HepG2 (cell line): ENCODE measurements at regions not wholly inside any gene's neighbourhood (a gene's known extent, or its start where the extent isn't known, plus 50 kb on each side); places are given as distances from the start of the nearest gene placed in this dataset.

Experiments used
- ATAC-seq: fragments of 200-7000 bp; cut with Tn5 transposase; 3 replicates; pipeline ENCODE4 v1.9.1; 2020; ENCODE audit warnings: mild to moderate bottlenecking, moderate library complexity
- BruUV-seq: library from RNA; stranded (reverse); fragments of 400-500 nt; replicated peaks from 2 replicates; lab custom pipeline; 2021; lab: Mats Ljungman, UMichigan
- CTCF ChIA-PET: fragments of 300-600 bp; formaldehyde crosslinking; extraction: SDS; loops from one replicate; lab custom pipeline; 2021; ENCODE audit warnings: low total read pairs, inconsistent platforms, low intra/inter-chr PET ratio; lab: Yijun Ruan, JAX
- POLR2A ChIA-PET: fragments of 350-600 bp; sonication (Branson Sonifier 250); formaldehyde crosslinking; loops from one replicate; lab custom pipeline; 2020; ENCODE audit warnings: antibody characterized with exemption, inconsistent platforms; lab: Yijun Ruan, JAX
- DNase-seq: peaks from one replicate; pipeline ENCODE4 v3.0.0-alpha.2; 2015; ENCODE audit warnings: low spot score
- FAIRE-seq: peaks from 3 replicates; lab custom pipeline; 2011; peaks lifted over from hg19 to GRCh38; lab: Jason Lieb, UNC
- H2AFZ ChIP-seq: one replicate; pipeline ENCODE4 v1.6.1; 2011; ENCODE audit warnings: low read length, inconsistent platforms
- H3K27ac ChIP-seq: fragments of 300-600 bp; 3 replicates; pipeline ENCODE4 v1.8.0; 2011; ENCODE audit warnings: mixed run types, mild to moderate bottlenecking, mixed read lengths, low read length, inconsistent platforms; ENCODE audit not compliant: insufficient read depth; ENCODE audit errors: extremely low read length
- H3K27me3 ChIP-seq, 2 experiments: fragments of 200-600 bp in 1 of 2; 2 replicates in 1 of 2; 3 replicates in 1 of 2; pipeline versions ENCODE4 v1.6.0 to v1.8.0; 2011; ENCODE audit warnings: low read length in 2 of 2, mild to moderate bottlenecking in 2 of 2, moderate library complexity in 2 of 2, inconsistent platforms in 1 of 2; ENCODE audit not compliant: insufficient read depth in 2 of 2, control insufficient read depth in 1 of 2
- H3K36me3 ChIP-seq, 2 experiments: fragments of 200-600 bp in 1 of 2; replicated peaks in 1 of 2; 2 replicates in 1 of 2; 3 replicates in 1 of 2; pipeline versions ENCODE4 v1.5.1 to v1.8.0; 2011; ENCODE audit warnings: low read length in 2 of 2, inconsistent platforms in 1 of 2; ENCODE audit not compliant: insufficient read depth in 2 of 2, control insufficient read depth in 1 of 2
- H3K4me1 ChIP-seq: 2 replicates; pipeline ENCODE4 v1.5.1; 2012; ENCODE audit warnings: low read length, inconsistent platforms; ENCODE audit not compliant: insufficient read depth
- H3K4me2 ChIP-seq: 2 replicates; pipeline ENCODE4 v1.6.0; 2011; ENCODE audit warnings: low read depth, low read length, inconsistent platforms
- H3K4me3 ChIP-seq, 3 experiments: fragments of 200-600 bp in 1 of 3; sonication (generic), shearing (Covaris generic) in 1 of 3; replicated peaks in 1 of 3; 2 replicates each; pipeline ENCODE4 v1.5.1; 2011 to 2016; ENCODE audit warnings: low read length in 3 of 3, inconsistent platforms in 2 of 3, low read depth in 2 of 3, mild to moderate bottlenecking in 2 of 3, control low read depth in 1 of 3, mixed read lengths in 1 of 3; ENCODE audit not compliant: insufficient read depth in 1 of 3
- H3K79me2 ChIP-seq: one replicate; pipeline ENCODE4 v1.6.1; 2011; ENCODE audit warnings: low read length, inconsistent platforms; ENCODE audit not compliant: insufficient read depth
- H3K9ac ChIP-seq: 2 replicates; pipeline ENCODE4 v1.6.0; 2011; ENCODE audit warnings: mild to moderate bottlenecking, low read depth, low read length, inconsistent platforms; ENCODE audit not compliant: insufficient read depth
- H3K9me3 ChIP-seq: 2 replicates; pipeline ENCODE4 v1.5.1; 2012; ENCODE audit warnings: mild to moderate bottlenecking, low read length
- H4K20me1 ChIP-seq: 2 replicates; pipeline ENCODE4 v1.6.0; 2011; ENCODE audit warnings: inconsistent platforms, mild to moderate bottlenecking, low read length, moderate library complexity; ENCODE audit not compliant: insufficient read depth
- AFF4 ChIP-seq: sonication (generic); formaldehyde crosslinking; IDR thresholded peaks from 2 replicates; pipeline ENCODE4 v1.4.0; 2020; ENCODE audit warnings: missing genetic modification reagents
- CREM ChIP-seq, 2 experiments: sonication (generic) in 1 of 2; formaldehyde crosslinking in 1 of 2; IDR thresholded peaks; 2 replicates each; pipeline versions ENCODE4 v1.4.0 to v1.6.1; 2016 to 2020; ENCODE audit warnings: antibody characterized with exemption in 1 of 2, mild to moderate bottlenecking in 1 of 2, missing genetic modification reagents in 1 of 2
- EP300 ChIP-seq, 3 experiments: sonication (generic) in 1 of 3; formaldehyde crosslinking in 1 of 3; IDR thresholded peaks; 2 replicates each; pipeline versions ENCODE4 v1.5.1 to v1.6.1; 2011 to 2020; ENCODE audit warnings: low read depth in 2 of 3, low read length in 2 of 3, borderline replicate concordance in 1 of 3, improper control_type of control experiment in 1 of 3, mild to moderate bottlenecking in 1 of 3, missing genetic modification reagents in 1 of 3, moderate library complexity in 1 of 3
- HNF1B ChIP-seq: sonication (generic); formaldehyde crosslinking; IDR thresholded peaks from 2 replicates; pipeline ENCODE4 v1.5.1; 2020; ENCODE audit warnings: mild to moderate bottlenecking, moderate library complexity, missing genetic modification reagents
- NFIB ChIP-seq: sonication (generic); formaldehyde crosslinking; IDR thresholded peaks from 2 replicates; pipeline ENCODE4 v1.9.0; 2021; ENCODE audit warnings: missing genetic modification reagents, mild to moderate bottlenecking, borderline replicate concordance
- NR2F6 ChIP-seq, 2 experiments: IDR thresholded peaks; 2 replicates each; pipeline ENCODE4 v1.6.1; 2016; ENCODE audit warnings: antibody characterized with exemption in 1 of 2, mild to moderate bottlenecking in 1 of 2
- SETDB1 ChIP-seq: sonication (generic); formaldehyde crosslinking; IDR thresholded peaks from 2 replicates; pipeline ENCODE4 v1.5.1; 2020; ENCODE audit warnings: missing genetic modification reagents, mild to moderate bottlenecking, borderline replicate concordance
- SP140L ChIP-seq: sonication (generic); formaldehyde crosslinking; IDR thresholded peaks from 2 replicates; pipeline ENCODE4 v1.4.0; 2020; ENCODE audit warnings: missing genetic modification reagents, borderline replicate concordance
- TCF12 ChIP-seq, 2 experiments: fragments of 450-650 bp in 1 of 2; sonication (generic) in 1 of 2; formaldehyde crosslinking in 1 of 2; IDR thresholded peaks; 2 replicates each; pipeline versions ENCODE4 v1.6.1 to v1.8.0; 2017 to 2022; ENCODE audit warnings: antibody characterized with exemption in 1 of 2, mild to moderate bottlenecking in 1 of 2, missing genetic modification reagents in 1 of 2, moderate library complexity in 1 of 2
- ZC3H13 ChIP-seq: sonication (generic); formaldehyde crosslinking; IDR thresholded peaks from 2 replicates; pipeline ENCODE4 v1.8.1; 2023; ENCODE audit warnings: mild to moderate bottlenecking, missing genetic modification reagents, moderate library complexity
- ZFP41 ChIP-seq: sonication (generic); formaldehyde crosslinking; IDR thresholded peaks from 2 replicates; pipeline ENCODE4 v1.4.0; 2020; ENCODE audit warnings: mild to moderate bottlenecking, missing genetic modification reagents, borderline replicate concordance
- ZNF496 ChIP-seq: sonication (generic); formaldehyde crosslinking; IDR thresholded peaks from 2 replicates; pipeline ENCODE4 v1.8.1; 2023; ENCODE audit warnings: mild to moderate bottlenecking, moderate library complexity, missing genetic modification reagents; ENCODE audit not compliant: insufficient replicate concordance
- ZNF652 ChIP-seq: IDR thresholded peaks from 2 replicates; pipeline ENCODE4 v1.6.1; 2016; ENCODE audit warnings: low read depth, borderline replicate concordance
- ZNF678 ChIP-seq: sonication (generic); formaldehyde crosslinking; IDR thresholded peaks from 2 replicates; pipeline ENCODE4 v1.4.0; 2020; ENCODE audit warnings: mild to moderate bottlenecking, missing genetic modification reagents
- ZNF724P ChIP-seq: sonication (generic); formaldehyde crosslinking; IDR thresholded peaks from 2 replicates; pipeline ENCODE4 v1.8.0; 2022; ENCODE audit warnings: missing genetic modification reagents, borderline replicate concordance
- ZNF772 ChIP-seq: sonication (generic); formaldehyde crosslinking; IDR thresholded peaks from 2 replicates; pipeline ENCODE4 v1.5.0; 2020; ENCODE audit warnings: mild to moderate bottlenecking, missing genetic modification reagents
- ZNF83 ChIP-seq: sonication (generic); formaldehyde crosslinking; IDR thresholded peaks from 2 replicates; pipeline ENCODE4 v1.4.0; 2020; ENCODE audit warnings: missing genetic modification reagents, mild to moderate bottlenecking, borderline replicate concordance
- WGBS: methylation state at CpG from one replicate; pipeline ENCODE4 v1.1.6; 2017; ENCODE audit warnings: low lambda C conversion rate; 5-methylcytosine and 5-hydroxymethylcytosine counted together
- in situ Hi-C: cut with HindIII; loops from 2 replicates; pipeline ENCODE4 v1.10.0; 2017; ENCODE audit warnings: low pct_unique_long_range_greater_than_20kb; ENCODE audit not compliant: extremely low pct_ligation_motif_present
- intact Hi-C: fragments of 100-400 bp; cut with micrococcal nuclease; formaldehyde crosslinking; loops from one replicate; pipeline ENCODE4 v1.10.0; 2022; ENCODE audit not compliant: unreplicated experiment

- TF ChIP-seq ZNF83 (CRISPR knock-in tag) (no peak), SP140L (CRISPR knock-in tag) (no peak), ZC3H13 (no peak), NFIB (CRISPR knock-in tag) (no peak), EP300 (IDR thresholded peaks at IDR 0.05; ENCODE audit: low read depth in 2 of 2, low read length in 2 of 2) (no peak), EP300 (CRISPR knock-in tag; IDR thresholded peaks at IDR 0.05; ENCODE audit: borderline replicate concordance) (no peak), ZNF724P (CRISPR knock-in tag) (no peak), HNF1B (CRISPR knock-in tag) (no peak), ZNF678 (CRISPR knock-in tag) (no peak), TCF12 (IDR thresholded peaks at IDR 0.05) (no peak), TCF12 (CRISPR knock-in tag; IDR thresholded peaks at IDR 0.05) (no peak)
These were observed 722.4 kb upstream of the NOVA1 start (continued) for GRCh38 chr14:27320261-27320660.

- no peak for ATAC-seq
- ChIA-PET POLR2A (no interaction called here), CTCF (no interaction called here)
- 3% methylated on average over 3 of the region's 3 CpGs for WGBS
- no peak for FAIRE-seq
- no TSS peak for BruUV-seq
- Histone ChIP-seq H3K36me3 (no peaks in the 10 kb centered on the region), H3K27ac (no peak overlapping the region), H2AFZ (no peak overlapping the region), H3K79me2 (no peaks in the 10 kb centered on the region), H3K27me3 (no peaks in the 10 kb centered on the region), H3K4me1 (no peaks in the 10 kb centered on the region), H3K4me2 (no peak overlapping the region), H4K20me1 (no peaks in the 10 kb centered on the region), H3K9ac (no peak overlapping the region), H3K9me3 (peaks cover 95% of the 10 kb centered on the region), H3K4me3 (no peak overlapping the region)
- in situ Hi-C loops (no loop called here), intact Hi-C loops (loop anchor here (10.0 kb wide), 1 partner anchor 1518 kb away; no protein-coding TSS in a partner anchor)
- DNase-seq, result no peak
- TF ChIP-seq ZNF772 (CRISPR knock-in tag) (no peak), ZNF496 (CRISPR knock-in tag) (no peak), SETDB1 (CRISPR knock-in tag) (no peak), ZFP41 (CRISPR knock-in tag) (no peak), NR2F6 (IDR thresholded peaks at IDR 0.05) (no peak), NR2F6 (CRISPR knock-in tag; IDR thresholded peaks at IDR 0.05) (no peak), ZNF652 (CRISPR knock-in tag) (no peak), CREM (IDR thresholded peaks at IDR 0.05) (no peak), CREM (CRISPR knock-in tag; IDR thresholded peaks at IDR 0.05) (no peak), AFF4 (no peak)
These were observed 729.3 kb upstream of the NOVA1 start for GRCh38 chr14:27327095-27327494.
